MM.1S (cell line): ENCODE measurements at regions not wholly inside any gene's neighbourhood (a gene's known extent, or its start where the extent isn't known, plus 50 kb on each side); places are given as distances from the start of the nearest gene placed in this dataset.

Source experiments
- DNase-seq: peaks from one replicate; pipeline ENCODE4 v3.0.0-alpha.2; 2015
- H2AFZ ChIP-seq: fragments of 300-600 bp; sonication (generic); 2 replicates; pipeline ENCODE4 v1.6.0; 2016; ENCODE audit warnings: antibody characterized with exemption, low read length
- H3F3A ChIP-seq: fragments of 300-600 bp; sonication (generic); 2 replicates; pipeline ENCODE4 v1.6.1; 2016; ENCODE audit warnings: mild to moderate bottlenecking, antibody characterized with exemption, low read length, moderate library complexity, mixed read lengths; ENCODE audit not compliant: insufficient read depth
- H3K27ac ChIP-seq: fragments of 300-600 bp; sonication (generic); 2 replicates; pipeline ENCODE4 v1.5.1; 2016; ENCODE audit warnings: mild to moderate bottlenecking, low read length
- H3K27me3 ChIP-seq: fragments of 300-600 bp; sonication (generic); replicated peaks from 2 replicates; pipeline ENCODE4 v1.6.0; 2016; ENCODE audit warnings: low read length; ENCODE audit not compliant: insufficient read depth
- H3K36me3 ChIP-seq: fragments of 300-600 bp; sonication (generic); replicated peaks from 2 replicates; pipeline ENCODE4 v1.6.1; 2016; ENCODE audit warnings: mild to moderate bottlenecking, low read length, mixed read lengths; ENCODE audit not compliant: insufficient read depth
- H3K4me1 ChIP-seq: fragments of 300-600 bp; sonication (generic); 2 replicates; pipeline ENCODE4 v1.6.1; 2016; ENCODE audit warnings: low read length, mixed read lengths
- H3K4me2 ChIP-seq: fragments of 300-600 bp; sonication (generic); 2 replicates; pipeline ENCODE4 v1.6.0; 2016; ENCODE audit warnings: low read depth, low read length
- H3K4me3 ChIP-seq: fragments of 300-600 bp; sonication (generic); 2 replicates; pipeline ENCODE4 v1.5.1; 2016; ENCODE audit warnings: low read length, mixed read lengths
- H3K79me2 ChIP-seq: fragments of 300-600 bp; sonication (generic); 2 replicates; pipeline ENCODE4 v1.6.1; 2016; ENCODE audit warnings: mixed run types, low read length, mixed read lengths
- H3K9ac ChIP-seq: fragments of 300-600 bp; sonication (generic); 2 replicates; pipeline ENCODE4 v1.6.1; 2016; ENCODE audit warnings: low read length, mixed read lengths
- H3K9me2 ChIP-seq: fragments of 300-600 bp; sonication (generic); replicated peaks from 2 replicates; pipeline ENCODE4 v1.6.1; 2016; ENCODE audit warnings: mild to moderate bottlenecking, low read length, mixed read lengths; ENCODE audit not compliant: insufficient read depth
- H3K9me3 ChIP-seq: fragments of 300-600 bp; sonication (generic); replicated peaks from 2 replicates; pipeline ENCODE4 v1.6.1; 2016; ENCODE audit warnings: mild to moderate bottlenecking, low read length, mixed read lengths; ENCODE audit not compliant: insufficient read depth
- H4K20me1 ChIP-seq: fragments of 300-600 bp; sonication (generic); 2 replicates; pipeline ENCODE4 v1.6.1; 2016; ENCODE audit warnings: mild to moderate bottlenecking, low read length, moderate library complexity, mixed read lengths; ENCODE audit not compliant: insufficient read depth
- EZH2 ChIP-seq: fragments of 300-600 bp; sonication (generic); optimal IDR thresholded peaks from 2 replicates; pipeline ENCODE3; 2017; ENCODE audit warnings: low read depth, mild to moderate bottlenecking, antibody characterized with exemption, low read length, mixed read lengths
- EZH2phosphoT487 ChIP-seq: fragments of 300-600 bp; sonication (generic); IDR thresholded peaks from 2 replicates; pipeline ENCODE4 v1.6.1; 2018; ENCODE audit warnings: antibody characterized with exemption, low read length
- TF ChIP-seq, protein P1 (sequence below): fragments of 300-600 bp; sonication (generic); IDR thresholded peaks from 2 replicates; pipeline ENCODE4 v1.5.1; 2016; ENCODE audit warnings: antibody characterized with exemption, low read length, mixed read lengths

DNA sequence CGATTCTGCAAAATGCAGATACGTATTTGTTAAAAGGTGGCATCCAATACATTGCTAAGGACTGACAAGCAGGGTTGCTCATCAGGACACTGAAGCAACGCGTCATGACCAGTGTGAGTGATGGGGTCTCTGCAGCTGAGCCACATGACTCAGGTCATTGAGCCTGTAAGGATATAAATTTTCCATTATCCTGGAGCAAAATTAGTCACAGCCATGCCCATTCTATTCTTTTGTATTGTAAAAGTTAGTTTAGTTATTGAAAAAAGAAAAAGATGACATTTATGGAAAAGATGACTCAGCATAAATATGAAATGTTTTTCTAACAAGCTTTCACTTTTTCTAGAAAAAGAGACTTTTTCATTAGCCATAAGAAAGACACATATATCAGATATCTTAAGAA, 268.0 kb upstream of the TMEM132C start:
- H3K4me3 ChIP-seq, result no peak overlapping the region
- H3K4me2 ChIP-seq, result no peak overlapping the region
- no peak overlapping the region for H2AFZ ChIP-seq
- H3K9me2 ChIP-seq, result no peaks in the 10 kb centered on the region
- TF ChIP-seq EZH2 (no peak), EZH2phosphoT487 (no peak)
- TF ChIP-seq, protein P1, sequence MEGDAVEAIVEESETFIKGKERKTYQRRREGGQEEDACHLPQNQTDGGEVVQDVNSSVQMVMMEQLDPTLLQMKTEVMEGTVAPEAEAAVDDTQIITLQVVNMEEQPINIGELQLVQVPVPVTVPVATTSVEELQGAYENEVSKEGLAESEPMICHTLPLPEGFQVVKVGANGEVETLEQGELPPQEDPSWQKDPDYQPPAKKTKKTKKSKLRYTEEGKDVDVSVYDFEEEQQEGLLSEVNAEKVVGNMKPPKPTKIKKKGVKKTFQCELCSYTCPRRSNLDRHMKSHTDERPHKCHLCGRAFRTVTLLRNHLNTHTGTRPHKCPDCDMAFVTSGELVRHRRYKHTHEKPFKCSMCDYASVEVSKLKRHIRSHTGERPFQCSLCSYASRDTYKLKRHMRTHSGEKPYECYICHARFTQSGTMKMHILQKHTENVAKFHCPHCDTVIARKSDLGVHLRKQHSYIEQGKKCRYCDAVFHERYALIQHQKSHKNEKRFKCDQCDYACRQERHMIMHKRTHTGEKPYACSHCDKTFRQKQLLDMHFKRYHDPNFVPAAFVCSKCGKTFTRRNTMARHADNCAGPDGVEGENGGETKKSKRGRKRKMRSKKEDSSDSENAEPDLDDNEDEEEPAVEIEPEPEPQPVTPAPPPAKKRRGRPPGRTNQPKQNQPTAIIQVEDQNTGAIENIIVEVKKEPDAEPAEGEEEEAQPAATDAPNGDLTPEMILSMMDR, result no peak
- H3K27me3 ChIP-seq, result no peaks in the 10 kb centered on the region
- H3K36me3 ChIP-seq, result no peaks in the 10 kb centered on the region
- no peak overlapping the region for H3K27ac ChIP-seq
- H3F3A ChIP-seq, result no peaks in the 10 kb centered on the region
- no peaks in the 10 kb centered on the region for H3K9me3 ChIP-seq
- no peak overlapping the region for H3K9ac ChIP-seq
- H4K20me1 ChIP-seq, result no peaks in the 10 kb centered on the region
- H3K79me2 ChIP-seq, result no peaks in the 10 kb centered on the region
- no peaks in the 10 kb centered on the region for H3K4me1 ChIP-seq
- no peak for DNase-seq

DNA sequence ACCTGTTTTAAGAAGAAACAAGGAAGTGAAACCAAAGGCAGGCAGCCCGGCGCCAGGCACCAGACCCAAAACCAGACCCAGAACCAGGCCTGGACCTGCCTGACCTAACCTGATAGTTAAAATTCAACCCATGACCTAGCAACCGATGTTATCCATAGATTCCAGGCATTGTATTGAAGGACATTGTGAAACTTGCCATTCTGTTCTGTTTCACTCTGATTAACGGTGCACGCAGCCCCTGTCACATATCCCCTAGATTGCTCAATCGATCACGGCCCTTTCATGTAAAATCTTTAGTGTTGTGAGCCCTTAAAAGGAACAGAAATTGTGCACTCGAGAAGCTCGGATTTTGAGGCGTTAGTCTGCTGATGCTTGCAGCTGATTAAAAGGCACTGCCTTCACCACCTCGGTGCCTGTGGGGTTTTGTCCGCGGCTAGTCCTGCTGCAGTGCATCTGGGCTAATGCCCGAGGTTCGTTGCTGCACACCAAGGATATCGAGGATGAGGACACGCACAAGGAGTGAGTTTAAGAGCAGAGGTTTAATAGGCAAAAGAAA, 262.5 kb upstream of the TMEM132C start:
- no peak overlapping the region for H2AFZ ChIP-seq
- H3K4me1 ChIP-seq, result no peaks in the 10 kb centered on the region
- DNase-seq, result no peak
- no peaks in the 10 kb centered on the region for H3K79me2 ChIP-seq
- no peaks in the 10 kb centered on the region for H4K20me1 ChIP-seq
- H3K4me3 ChIP-seq, result no peak overlapping the region
- TF ChIP-seq EZH2phosphoT487 (no peak), EZH2 (no peak)
- TF ChIP-seq, protein P1, result no peak
- H3F3A ChIP-seq, result no peaks in the 10 kb centered on the region
- no peak overlapping the region for H3K27ac ChIP-seq
- H3K9ac ChIP-seq, result no peak overlapping the region
- no peaks in the 10 kb centered on the region for H3K36me3 ChIP-seq
- H3K27me3 ChIP-seq, result no peaks in the 10 kb centered on the region
- H3K4me2 ChIP-seq, result no peak overlapping the region
- H3K9me2 ChIP-seq, result no peaks in the 10 kb centered on the region
- no peaks in the 10 kb centered on the region for H3K9me3 ChIP-seq

DNA sequence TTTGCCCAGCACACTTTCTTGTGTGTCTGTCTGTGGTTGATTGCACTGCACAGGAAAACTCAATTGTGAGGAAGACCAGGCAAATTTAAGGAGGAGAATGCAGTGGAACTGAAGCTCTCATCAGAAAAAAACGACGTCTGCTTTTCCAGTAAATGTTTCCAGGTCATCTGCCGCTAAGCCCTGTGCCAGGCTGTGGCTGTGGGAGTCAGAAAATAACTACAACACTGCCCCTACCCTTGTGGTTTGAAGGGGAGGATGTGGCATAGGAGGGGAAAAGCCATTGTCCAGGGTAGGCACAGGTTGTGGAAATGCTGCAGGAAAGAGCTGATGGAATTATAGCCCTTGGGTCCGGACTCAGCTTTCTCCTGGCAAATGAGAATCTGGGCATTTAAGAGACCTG, 259.7 kb upstream of the TMEM132C start:
- H2AFZ ChIP-seq, result no peak overlapping the region
- no peaks in the 10 kb centered on the region for H3K4me1 ChIP-seq
- H3K4me3 ChIP-seq, result no peak overlapping the region
- no peak overlapping the region for H3K9ac ChIP-seq
- DNase-seq, result no peak
- H3K79me2 ChIP-seq, result no peaks in the 10 kb centered on the region
- H3K9me2 ChIP-seq, result no peaks in the 10 kb centered on the region
- TF ChIP-seq, protein P1, result no peak
- TF ChIP-seq EZH2, result no peak
- TF ChIP-seq EZH2phosphoT487, result no peak
- H3K27ac ChIP-seq, result no peak overlapping the region
- no peaks in the 10 kb centered on the region for H3K27me3 ChIP-seq
- no peaks in the 10 kb centered on the region for H3K9me3 ChIP-seq
- H4K20me1 ChIP-seq, result no peaks in the 10 kb centered on the region
- no peak overlapping the region for H3K4me2 ChIP-seq
- no peaks in the 10 kb centered on the region for H3K36me3 ChIP-seq
- no peaks in the 10 kb centered on the region for H3F3A ChIP-seq
